Jurkat, Clone E6-1 (cell line): ENCODE measurements at regions not wholly inside any gene's neighbourhood (a gene's known extent, or its start where the extent isn't known, plus 50 kb on each side); places are given as distances from the start of the nearest gene placed in this dataset.
"Not testable (repeated sequence)": the region's sequence is repeated elsewhere in the genome, so short reads cannot be mapped to it uniquely, and the experiment has no call there.

Source experiments
- DNase-seq: peaks from one replicate; pipeline ENCODE4 v3.0.0-alpha.2; 2011; ENCODE audit warnings: low read depth, low spot score
- H3K4me3 ChIP-seq: 2 replicates; pipeline ENCODE4 v1.5.1; 2011; ENCODE audit warnings: mild to moderate bottlenecking, low read length, control low read depth, moderate library complexity

DNA sequence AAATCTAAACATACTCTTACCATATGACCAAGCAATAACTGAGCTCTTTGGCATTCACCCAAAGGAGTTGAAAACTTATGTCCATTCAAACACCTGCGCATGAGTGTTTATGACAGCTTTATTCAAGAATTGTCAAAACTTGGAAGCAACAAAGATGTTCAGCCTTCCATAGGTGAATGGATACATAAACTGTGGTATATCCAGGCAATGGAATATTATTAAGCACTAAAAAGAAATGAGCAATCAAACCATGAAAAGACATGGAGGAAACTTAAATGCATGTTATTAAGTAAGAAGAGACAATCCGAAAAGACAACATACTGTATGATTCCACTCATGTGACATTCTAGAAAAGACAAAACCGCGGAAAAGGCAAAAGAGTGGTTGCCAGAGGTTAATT is 312.0 kb upstream of the TMC3 start:
- no peak overlapping the region for H3K4me3 ChIP-seq
- DNase-seq, result no peak

DNA sequence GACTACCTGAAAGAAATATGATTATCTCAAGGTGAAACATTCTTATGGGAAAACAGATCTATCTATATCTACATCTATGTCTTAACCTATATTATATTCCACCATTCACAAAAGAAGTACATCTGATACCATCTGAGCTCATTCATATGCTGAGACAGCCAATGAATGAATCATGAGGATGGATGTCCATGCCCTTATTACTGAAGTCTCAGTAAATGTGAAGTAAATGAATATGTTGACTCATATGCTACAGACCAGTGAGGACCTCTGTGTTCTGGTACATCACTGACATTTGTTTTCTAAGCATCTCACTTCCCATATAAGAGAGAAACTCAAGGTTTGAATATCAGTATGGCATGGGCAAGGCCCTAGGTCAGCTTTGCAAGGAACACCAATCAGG is 311.2 kb upstream of the TMC3 start:
- no peak for DNase-seq
- no peak overlapping the region for H3K4me3 ChIP-seq

DNA sequence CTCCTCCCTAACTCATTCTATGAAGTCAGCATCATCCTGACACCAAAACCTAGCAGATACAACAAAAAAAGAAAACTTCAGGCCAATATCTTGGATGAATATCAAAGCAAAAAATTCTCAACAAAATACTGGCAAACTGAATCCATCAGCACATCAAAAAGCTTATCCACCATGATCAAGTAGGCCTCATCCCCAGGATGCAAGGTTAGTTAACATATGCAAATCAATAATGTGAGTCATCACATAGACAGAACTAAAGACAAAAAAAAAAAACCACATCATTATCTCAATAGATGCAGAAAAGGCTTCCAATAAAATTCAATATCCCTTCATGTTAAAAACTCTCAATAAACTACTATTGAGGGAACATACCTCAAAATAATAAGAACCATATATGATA is 306.8 kb upstream of the TMC3 start:
- no peak overlapping the region for H3K4me3 ChIP-seq
- no peak for DNase-seq

DNA sequence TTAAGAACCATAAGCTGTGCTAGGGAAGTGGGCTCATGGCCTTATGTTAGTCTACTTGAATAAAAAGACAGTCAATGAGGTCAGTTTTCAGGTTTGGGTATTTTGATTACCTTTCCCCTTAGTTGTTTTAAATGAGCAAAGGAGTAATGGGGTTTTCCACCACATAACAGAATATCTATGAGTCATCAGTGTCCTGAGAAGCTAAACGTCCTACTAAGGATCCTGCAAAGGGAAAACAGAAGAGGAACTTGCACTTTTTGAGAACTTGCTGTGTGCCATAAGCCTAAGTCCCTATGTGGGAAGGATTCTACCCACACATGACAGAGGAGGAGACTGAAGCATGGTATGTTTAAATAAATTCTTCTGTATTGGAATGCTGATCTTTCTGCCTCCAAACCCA is 292.8 kb upstream of the TMC3 start:
- no peak for DNase-seq

DNA sequence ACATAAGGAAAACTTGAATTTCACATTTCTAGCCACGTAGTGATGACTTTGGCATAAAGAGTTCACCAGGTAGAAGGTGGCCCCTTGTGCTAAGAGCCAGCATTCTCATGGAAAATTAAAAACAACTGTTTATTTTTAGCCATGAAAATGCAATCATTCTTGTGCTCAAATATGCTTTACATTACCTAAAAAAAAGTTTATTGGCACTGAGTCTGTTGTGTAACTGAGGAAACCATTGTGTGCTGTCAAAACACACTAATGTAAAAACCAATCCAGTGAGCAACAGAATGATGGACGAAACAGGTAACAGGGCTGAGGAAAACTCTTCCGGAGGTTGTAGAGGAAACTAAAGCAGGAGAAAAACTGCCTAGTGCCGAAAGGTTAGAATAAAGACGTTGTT is 287.0 kb upstream of the TMC3 start:
- no peak for DNase-seq
- no peak overlapping the region for H3K4me3 ChIP-seq

More for the DNA sequence above, 292.8 kb upstream of the TMC3 start:
- H3K4me3 ChIP-seq, result no peak overlapping the region

DNA sequence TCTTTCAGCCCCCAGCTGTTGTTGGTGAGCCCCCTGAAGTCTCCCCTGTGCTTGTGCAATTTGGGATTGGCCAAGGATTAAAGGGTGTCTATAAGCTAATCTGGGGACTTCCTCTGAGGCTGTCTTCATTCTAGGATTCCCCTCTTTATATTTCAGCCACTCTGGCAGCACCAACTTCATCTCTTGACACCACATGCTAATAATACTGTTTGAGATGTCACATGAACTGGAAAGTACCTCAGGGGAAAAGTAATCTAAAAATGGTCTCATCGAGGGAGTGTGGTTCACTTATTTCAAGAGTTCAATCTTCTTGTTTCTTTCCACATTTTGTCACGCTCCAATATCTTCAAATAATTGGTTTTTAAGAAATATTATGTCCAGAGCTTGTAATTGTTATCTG is 279.2 kb upstream of the TMC3 start:
- no peak for DNase-seq
- no peak overlapping the region for H3K4me3 ChIP-seq

DNA sequence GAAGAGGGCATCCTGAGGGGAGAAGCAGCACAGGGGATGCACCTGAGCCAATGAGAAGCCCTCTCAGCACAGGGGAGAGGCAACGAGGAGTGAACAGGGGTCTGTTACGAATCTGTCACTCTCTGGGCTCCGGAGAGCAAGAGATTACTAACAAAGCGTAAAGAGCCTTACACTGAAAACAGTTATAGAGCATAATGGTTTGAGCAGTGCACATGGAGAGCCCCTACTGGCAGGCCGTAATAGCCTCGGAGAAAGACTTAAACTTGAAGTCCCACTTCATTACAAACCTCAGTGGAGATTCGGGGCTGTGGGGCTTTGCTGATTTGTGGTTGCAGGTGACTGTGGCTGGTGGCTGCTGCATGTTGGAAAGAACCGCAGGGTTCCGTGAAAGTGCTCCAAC is 271.5 kb upstream of the TMC3 start:
- H3K4me3 ChIP-seq, result no peak overlapping the region
- DNase-seq, result no peak

DNA sequence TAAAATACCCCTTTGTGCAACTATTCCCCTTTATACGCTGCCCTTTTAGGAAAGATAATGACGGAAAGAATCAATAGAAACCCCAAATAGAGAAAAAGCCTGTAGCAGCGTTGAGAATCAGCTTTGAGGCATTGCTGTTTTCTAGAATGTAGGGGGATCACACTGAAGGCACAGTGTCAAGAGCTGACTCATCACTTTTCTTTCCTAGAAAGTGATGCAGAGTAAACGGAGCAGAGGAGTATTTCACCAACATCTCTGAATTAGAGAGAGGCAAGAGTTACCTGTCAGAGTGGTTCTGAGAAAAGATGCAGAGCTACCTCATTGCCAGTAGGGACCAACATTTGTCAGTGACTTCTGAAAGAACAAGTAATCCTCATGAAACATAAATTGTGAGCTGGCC is 269.8 kb upstream of the TMC3 start:
- no peak overlapping the region for H3K4me3 ChIP-seq
- no peak for DNase-seq

DNA sequence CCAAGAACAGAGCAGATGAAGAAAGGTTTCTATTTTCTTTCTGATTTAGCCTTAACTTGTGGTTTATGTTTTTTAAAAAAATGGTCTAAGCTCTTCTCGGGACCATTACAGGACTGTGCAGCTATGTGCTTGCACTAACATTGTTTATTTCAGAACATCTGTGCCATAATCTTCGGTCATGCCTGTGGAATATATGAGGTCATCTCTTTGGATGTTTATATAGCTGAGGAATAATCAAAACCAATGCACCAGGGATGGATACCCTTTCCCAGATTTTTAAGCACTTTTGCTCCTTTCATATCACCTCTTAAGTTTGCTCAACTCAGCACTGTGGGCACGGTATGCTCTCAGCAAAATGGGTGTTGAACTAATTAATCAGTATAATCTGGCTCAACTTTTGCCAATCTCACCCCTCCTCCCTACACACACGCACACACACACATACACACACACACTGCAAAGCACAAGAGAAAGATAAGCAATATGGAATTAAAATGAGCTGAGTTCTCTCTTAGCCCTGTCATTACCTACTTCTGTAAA is 268.5 kb upstream of the TMC3 start:
- no peak overlapping the region for H3K4me3 ChIP-seq
- DNase-seq, result no peak

DNA sequence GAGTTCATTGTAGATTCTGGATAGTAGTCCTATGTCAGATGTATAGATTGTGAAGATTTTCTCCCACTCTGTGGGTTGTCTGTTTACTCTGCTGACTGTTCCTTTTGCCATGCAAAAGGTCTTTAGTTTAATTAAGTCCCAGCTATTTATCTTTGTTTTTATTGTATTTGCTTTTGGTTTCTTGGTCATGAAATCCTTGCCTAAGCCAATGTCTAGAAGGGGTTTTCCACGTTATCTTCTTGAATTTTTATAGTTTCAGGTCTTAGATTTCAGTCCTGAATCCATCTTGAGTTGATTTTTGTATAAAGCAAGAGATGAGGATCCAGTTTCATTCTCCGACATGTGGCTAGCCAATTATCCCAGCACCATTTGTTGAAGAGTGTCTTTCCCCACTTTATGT is 262.1 kb upstream of the TMC3 start:
- not testable (repeated sequence) for H3K4me3 ChIP-seq, DNase-seq

DNA sequence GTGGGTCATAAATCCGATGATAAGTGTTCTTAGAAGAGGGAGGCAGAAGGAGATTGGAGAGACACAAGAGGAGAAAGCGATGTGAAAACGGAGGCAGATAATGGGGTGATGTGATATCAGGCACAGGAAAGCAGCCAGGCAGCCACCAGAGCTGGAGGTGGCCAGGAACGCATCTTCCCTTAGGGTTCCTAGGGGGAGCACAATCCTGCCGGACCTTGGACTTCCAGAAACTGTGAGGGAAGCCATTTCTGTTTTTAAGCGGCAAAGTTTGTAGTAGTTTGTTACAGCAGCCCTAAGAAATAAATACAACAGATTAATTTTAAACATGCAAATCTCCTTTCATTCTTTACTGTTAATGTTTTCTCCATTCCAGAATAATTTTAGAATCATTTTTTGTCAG is 259.9 kb upstream of the TMC3 start:
- no peak for DNase-seq
- H3K4me3 ChIP-seq, result no peak overlapping the region

DNA sequence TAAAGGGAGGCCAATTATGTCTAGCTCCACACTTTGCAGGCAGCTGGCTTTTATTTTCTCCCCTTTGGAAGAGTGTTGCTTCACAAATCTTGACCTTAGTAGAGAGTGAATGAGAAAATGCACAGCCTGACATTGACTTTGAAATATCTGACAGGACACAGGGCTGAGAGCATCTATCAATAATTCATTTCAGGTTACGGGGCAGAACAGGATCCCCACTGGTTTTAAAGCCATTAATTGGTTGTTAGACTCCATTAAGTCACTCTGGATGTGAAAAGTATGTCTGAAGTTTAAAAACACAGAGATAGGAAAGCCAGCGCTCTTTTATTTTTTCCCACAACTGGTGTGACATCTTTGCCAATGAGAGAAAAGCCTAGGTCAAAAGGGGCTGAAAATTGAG is 251.9 kb upstream of the TMC3 start:
- no peak for DNase-seq
- no peak overlapping the region for H3K4me3 ChIP-seq

DNA sequence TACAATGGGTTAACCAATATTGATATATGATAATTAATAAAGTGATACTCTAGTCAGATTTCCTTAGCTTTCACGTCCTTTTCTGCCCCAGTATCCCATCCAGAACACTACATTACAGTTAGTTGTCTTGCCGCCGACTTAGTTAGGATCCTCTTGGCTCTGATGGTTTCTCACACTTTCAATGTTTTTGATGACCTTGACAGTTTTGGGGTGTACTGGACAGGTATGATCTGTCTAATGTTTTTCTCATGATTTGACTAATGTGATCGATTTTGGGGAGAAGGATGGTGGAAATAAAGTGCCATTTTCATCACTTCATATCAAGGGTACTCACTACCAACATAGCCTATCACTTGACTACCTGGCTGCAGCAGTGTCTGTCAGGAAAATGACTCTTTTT is 245.0 kb upstream of the TMC3 start:
- no peak for DNase-seq

DNA sequence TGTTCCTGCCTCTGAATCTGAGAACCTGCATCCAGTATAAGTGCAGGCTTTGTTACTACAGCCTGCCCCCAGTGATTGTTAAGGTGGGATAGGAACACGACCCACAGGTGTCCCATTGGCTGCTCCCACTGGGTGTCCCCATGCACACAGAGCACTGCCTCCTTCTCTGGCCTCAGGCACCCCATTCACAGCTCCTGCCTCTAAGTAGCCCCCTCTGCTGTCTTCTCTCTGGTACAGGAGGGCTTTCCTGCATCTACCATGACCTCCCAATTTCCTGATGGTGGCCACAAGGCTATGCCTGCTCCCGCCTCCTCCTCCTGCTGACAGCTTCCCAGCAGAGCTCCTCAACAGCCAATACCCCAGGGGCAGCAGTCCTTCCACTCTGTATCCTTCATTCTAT is 238.6 kb upstream of the TMC3 start:
- H3K4me3 ChIP-seq, result no peak overlapping the region
- no peak for DNase-seq

More for the DNA sequence above, 245.0 kb upstream of the TMC3 start:
- H3K4me3 ChIP-seq, result no peak overlapping the region

DNA sequence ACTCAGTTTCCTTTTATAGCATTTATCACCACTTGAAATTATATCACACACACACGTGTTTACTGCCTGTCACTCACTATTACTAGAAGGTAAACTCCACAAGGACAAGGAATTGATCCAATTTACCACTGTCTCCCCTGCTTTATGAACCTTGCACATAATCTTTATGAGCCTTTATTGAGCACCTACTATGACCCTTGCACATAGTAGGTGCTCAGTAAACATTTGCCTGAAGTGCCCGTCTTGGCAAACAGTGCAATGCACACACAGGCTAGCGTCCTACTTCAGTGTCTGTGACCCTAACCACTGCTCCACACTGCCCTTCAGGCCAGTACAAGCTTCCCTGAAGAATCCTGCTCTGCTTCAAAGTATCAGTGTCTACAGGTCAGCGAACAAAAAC is 237.7 kb upstream of the TMC3 start:
- no peak overlapping the region for H3K4me3 ChIP-seq
- no peak for DNase-seq

DNA sequence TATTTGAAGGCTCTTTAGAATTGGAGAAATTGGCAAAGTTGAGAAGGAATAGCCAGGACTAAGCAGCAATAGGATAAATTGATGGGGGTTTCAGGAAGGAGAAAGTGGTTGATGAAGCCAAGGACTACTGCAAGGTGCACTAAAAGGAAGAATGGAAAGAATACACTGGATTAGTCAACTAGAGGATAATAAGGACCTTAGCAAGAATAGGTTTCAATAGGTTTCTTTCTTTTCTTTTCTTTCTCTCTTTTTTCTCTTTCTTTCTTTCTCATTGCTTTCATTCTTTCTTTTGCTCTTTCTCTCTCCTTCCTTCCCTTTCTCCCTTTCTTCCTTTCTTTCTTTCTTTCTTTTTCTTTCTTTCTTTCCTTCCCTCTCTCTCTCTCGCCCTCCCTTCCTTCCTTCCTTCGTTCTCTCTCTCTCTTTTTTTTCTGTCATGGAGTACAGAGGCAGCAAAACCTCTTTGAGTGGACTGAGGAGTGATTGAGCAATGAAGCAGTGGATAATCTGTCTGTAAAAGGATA is 234.4 kb upstream of the TMC3 start:
- no peak overlapping the region for H3K4me3 ChIP-seq

DNA sequence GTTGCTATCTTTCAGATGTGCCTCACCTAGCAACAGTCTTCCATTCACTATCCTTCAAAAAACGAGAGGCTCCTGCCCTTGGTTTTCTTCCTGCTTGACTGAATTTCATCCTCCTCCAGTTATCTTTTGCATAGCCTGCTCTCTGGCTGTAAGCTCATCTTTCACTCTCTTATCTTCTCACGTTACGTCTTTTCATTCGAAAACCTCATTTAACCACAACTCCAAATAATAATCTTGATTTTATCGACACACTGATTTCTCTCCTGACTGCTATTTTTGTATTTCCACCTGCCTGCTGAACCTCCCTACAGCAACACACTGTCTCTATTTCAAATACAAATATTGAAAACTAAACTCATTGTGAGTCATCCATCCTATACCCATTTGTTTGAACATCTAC is 230.7 kb upstream of the TMC3 start:
- no peak overlapping the region for H3K4me3 ChIP-seq
- DNase-seq, result no peak

More for the DNA sequence above, 234.4 kb upstream of the TMC3 start:
- no peak for DNase-seq

DNA sequence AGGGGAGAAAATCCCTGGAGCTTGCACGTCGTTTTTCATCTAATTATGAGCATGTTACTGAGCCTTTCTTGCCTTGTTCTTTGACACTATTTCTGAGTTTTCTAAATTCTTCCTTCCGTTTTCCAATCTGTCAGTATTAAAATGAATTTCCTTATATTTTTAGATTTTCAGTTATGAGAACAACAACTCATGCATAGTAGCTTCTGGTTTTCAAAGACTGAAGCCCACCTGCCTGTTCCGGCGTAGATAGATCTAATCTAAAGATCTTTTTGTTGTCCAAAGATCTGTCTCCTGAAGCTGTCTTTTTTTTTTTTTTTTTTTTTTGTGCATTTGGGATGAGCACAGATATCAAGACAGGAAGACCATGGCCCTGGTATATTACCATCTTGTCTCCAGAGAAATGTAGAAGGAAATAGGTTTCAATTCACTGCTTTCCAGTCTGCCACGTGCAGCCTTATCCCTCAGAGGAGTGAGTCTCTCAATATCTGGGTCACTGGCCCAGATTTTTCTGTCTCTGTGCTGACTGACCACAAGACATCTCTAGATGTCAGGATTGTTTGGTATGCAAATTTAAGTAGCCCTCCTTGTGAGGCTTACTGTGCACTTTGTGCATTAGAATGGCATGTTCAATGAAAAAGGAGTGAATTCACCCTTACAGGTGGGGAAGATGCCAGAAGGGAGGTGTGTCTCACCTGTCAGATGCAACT is 222.3 kb upstream of the TMC3 start:
- no peak overlapping the region for H3K4me3 ChIP-seq
- no peak for DNase-seq

DNA sequence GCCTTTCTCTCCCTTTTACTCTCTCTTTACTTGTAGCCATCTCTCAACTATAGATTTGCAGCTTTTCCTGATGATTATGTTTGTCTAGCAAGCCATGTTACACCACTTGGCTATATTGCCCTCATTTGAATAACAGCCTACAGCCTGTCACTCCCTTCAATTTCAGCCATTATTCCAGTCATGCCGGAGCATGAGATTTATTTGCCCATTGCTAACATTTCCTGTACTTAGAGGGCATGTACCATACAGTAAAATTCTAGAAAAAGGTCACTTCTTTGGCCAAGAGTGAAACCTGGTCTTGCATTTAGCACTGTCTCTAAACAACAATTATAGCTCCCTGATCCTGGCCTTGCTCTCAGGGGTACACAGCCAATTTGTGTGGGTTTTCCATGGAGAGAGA is 221.7 kb upstream of the TMC3 start:
- H3K4me3 ChIP-seq, result no peak overlapping the region
- no peak for DNase-seq

DNA sequence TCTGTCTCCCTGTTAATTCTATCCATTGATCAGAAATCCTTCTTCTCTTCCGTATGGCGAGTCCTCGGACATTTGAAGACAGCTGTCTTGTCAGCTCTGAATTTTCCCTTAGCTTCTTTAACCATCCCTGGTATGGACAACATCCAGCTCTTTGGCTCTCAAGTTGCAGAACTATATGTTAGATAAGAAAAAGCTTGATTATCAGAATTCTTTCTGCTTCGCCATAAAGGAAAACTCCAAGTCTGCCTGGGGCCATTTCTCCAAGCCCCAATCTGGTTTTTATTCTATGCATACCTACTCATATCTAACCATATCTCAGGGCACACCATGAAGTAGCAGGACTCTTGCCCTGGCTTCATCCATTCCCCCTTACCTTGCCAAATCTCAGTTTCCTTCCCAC is 215.7 kb upstream of the TMC3 start:
- no peak for DNase-seq
- H3K4me3 ChIP-seq, result no peak overlapping the region

DNA sequence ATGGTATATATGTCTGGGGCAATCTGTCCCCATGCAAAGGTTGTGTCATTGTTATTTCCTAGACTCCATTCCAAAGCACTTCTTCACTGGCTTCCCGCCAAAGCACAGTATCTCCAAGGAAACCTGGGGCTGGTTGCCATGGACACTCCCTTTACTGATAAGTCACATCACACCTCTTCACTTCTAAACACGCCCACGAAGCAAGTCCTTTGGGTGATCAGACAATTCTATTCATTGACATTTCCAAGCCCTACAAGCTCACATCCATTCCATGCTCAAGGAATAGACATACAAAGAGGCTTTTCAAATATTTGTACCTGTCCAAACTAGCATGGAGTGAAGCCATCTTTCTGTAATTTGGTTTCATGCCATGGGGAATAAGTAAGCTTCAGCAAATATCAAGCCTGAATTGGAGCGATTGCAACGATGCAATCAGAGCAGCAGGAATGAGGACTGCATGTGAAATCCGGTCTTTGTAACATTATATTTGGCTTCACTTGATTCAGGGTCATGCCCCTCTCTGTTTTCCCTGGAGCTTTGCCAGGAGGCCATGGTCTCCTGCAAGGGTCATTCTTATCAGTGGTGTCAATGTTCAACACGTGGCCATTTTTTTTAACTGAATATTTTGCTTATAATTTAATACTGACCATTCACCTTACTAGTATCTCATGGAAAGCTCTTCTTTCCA is 201.6 kb upstream of the TMC3 start:
- no peak for DNase-seq
- H3K4me3 ChIP-seq, result no peak overlapping the region
